ENCODE measurements at regions not wholly inside any gene's neighbourhood (a gene's known extent, or its start where the extent isn't known, plus 50 kb on each side); places are given as distances from the start of the nearest gene placed in this dataset.

DNA sequence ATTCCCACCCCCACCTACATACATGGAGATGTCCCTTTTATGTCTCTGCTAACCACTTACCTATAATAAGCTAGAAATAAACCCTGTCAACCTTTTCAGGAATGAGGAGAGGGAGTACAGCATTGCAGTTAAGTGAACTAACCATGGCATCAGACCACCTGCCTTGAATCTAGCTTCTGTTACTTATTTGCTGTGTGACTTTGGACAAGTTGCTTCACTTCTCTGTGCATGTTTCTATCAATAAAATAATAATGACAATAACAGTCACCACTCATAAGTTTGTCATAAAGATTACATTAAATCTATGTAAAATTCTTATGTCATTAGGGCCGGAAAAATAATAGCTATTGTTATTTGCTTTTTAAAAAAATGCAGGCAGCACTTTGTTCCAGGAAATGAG is 881.1 kb upstream of the AUTS2 start:
- Histone ChIP-seq H3K79me2 (ENCODE audit: insufficient read depth, low read depth) (no peaks in the 10 kb centered on the region), H3K4me3 (IDR thresholded peaks at IDR 0.05; ENCODE audit: insufficient read depth, low read depth, low read length) (no peak overlapping the region), H3K4me2 (no peak overlapping the region), H3K27ac (no peak overlapping the region), H3K4me1 (ENCODE audit: low read depth, poor library complexity, severe bottlenecking) (no peaks in the 10 kb centered on the region), H3K36me3 (ENCODE audit: insufficient read depth) (no peaks in the 10 kb centered on the region), H3K27me3 (ENCODE audit: insufficient read depth, low read depth) (no peaks in the 10 kb centered on the region), H4K20me1 (ENCODE audit: insufficient read depth) (no peaks in the 10 kb centered on the region), H2AFZ (ENCODE audit: low read depth) (no peak overlapping the region), H3K9ac (no peak overlapping the region)
- TF ChIP-seq, protein P1, sequence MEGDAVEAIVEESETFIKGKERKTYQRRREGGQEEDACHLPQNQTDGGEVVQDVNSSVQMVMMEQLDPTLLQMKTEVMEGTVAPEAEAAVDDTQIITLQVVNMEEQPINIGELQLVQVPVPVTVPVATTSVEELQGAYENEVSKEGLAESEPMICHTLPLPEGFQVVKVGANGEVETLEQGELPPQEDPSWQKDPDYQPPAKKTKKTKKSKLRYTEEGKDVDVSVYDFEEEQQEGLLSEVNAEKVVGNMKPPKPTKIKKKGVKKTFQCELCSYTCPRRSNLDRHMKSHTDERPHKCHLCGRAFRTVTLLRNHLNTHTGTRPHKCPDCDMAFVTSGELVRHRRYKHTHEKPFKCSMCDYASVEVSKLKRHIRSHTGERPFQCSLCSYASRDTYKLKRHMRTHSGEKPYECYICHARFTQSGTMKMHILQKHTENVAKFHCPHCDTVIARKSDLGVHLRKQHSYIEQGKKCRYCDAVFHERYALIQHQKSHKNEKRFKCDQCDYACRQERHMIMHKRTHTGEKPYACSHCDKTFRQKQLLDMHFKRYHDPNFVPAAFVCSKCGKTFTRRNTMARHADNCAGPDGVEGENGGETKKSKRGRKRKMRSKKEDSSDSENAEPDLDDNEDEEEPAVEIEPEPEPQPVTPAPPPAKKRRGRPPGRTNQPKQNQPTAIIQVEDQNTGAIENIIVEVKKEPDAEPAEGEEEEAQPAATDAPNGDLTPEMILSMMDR (conservative IDR thresholded peaks at IDR 0.05; ENCODE audit: low read depth, low read length): no peak

DNA sequence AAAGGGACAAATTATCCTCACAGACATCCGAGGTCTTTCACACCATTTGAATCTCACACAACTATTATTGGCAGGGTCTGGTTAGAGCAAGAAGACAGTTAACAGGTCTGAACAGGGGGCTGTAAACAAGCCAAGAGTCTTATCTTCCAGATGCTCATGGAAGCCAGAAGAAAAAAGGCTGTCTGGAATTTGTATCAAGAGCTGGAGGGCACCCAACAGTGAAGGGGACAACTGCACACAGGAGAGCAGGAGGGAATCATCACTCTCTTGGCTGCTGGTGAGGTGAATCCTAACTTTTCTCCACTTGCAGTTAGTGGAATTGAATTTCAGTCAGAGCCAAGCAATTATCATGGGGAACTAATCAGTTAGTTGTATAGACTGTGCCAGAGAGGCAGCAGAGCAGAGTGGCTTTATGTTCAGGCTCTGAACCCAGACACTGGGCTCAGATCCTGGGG is 880.2 kb upstream of the AUTS2 start:
- H4K20me1 ChIP-seq (ENCODE audit: insufficient read depth): no peaks in the 10 kb centered on the region
- H3K27me3 ChIP-seq (ENCODE audit: insufficient read depth, low read depth): no peaks in the 10 kb centered on the region
- H2AFZ ChIP-seq (ENCODE audit: low read depth): no peak overlapping the region
- H3K27ac ChIP-seq: no peak overlapping the region
- no peak overlapping the region for H3K9ac ChIP-seq
- H3K4me1 ChIP-seq (ENCODE audit: low read depth, poor library complexity, severe bottlenecking): no peaks in the 10 kb centered on the region
- no peak overlapping the region for H3K4me3 ChIP-seq (IDR thresholded peaks at IDR 0.05; ENCODE audit: insufficient read depth, low read depth, low read length)
- no peak overlapping the region for H3K4me2 ChIP-seq
- H3K79me2 ChIP-seq (ENCODE audit: insufficient read depth, low read depth): no peaks in the 10 kb centered on the region
- TF ChIP-seq, protein P1 (conservative IDR thresholded peaks at IDR 0.05; ENCODE audit: low read depth, low read length): no peak
- H3K36me3 ChIP-seq (ENCODE audit: insufficient read depth): no peaks in the 10 kb centered on the region

DNA sequence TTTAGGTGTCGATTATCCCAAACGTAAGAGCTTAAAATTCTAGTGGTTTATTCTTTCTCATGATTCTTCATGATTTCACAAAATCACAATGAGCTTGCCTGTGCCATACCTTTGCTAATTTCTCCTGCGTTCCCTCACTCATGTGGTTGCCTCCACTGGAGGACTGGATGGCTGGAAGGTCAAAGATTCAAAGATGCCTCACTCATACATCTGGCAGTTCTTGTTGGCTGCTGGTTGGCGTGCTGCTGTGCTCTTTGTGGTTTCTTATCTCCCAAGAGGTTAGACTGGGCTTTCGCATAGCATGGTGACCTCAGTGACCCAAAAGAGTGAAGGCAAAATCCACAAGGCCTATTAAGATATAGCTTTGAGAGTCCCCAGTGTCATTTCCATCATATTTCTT is 877.6 kb upstream of the AUTS2 start:
- no peak overlapping the region for H2AFZ ChIP-seq (ENCODE audit: low read depth)
- no peaks in the 10 kb centered on the region for H3K27me3 ChIP-seq (ENCODE audit: insufficient read depth, low read depth)
- H3K4me1 ChIP-seq (ENCODE audit: low read depth, poor library complexity, severe bottlenecking): no peaks in the 10 kb centered on the region
- H4K20me1 ChIP-seq (ENCODE audit: insufficient read depth): no peaks in the 10 kb centered on the region
- no peaks in the 10 kb centered on the region for H3K36me3 ChIP-seq (ENCODE audit: insufficient read depth)
- no peak overlapping the region for H3K27ac ChIP-seq
- TF ChIP-seq, protein P1 (conservative IDR thresholded peaks at IDR 0.05; ENCODE audit: low read depth, low read length): no peak
- H3K9ac ChIP-seq: no peak overlapping the region
- no peak overlapping the region for H3K4me3 ChIP-seq (IDR thresholded peaks at IDR 0.05; ENCODE audit: insufficient read depth, low read depth, low read length)
- H3K4me2 ChIP-seq: no peak overlapping the region
- no peaks in the 10 kb centered on the region for H3K79me2 ChIP-seq (ENCODE audit: insufficient read depth, low read depth)

DNA sequence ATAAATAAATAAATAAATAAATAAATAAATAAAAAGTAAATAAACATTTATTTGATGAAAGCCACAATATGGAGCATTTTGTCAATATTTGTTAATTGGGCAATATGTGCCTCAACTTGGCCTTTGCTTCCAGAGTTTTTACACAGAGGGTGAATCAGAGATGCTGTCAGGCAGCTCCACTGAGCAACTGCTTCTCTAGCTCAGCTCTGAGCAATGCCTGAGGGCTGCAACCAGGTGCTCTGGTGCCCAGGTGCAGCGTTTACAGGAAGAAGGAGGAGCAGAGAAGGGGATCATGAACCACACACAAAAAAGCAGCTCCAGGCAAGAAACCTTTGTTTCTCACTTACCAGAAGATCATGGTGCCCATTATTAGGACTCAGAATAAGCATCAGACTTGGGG is 876.2 kb upstream of the AUTS2 start:
- no peaks in the 10 kb centered on the region for H3K4me1 ChIP-seq (ENCODE audit: low read depth, poor library complexity, severe bottlenecking)
- no peak overlapping the region for H3K27ac ChIP-seq
- no peaks in the 10 kb centered on the region for H3K27me3 ChIP-seq (ENCODE audit: insufficient read depth, low read depth)
- H3K36me3 ChIP-seq (ENCODE audit: insufficient read depth): no peaks in the 10 kb centered on the region
- H3K4me3 ChIP-seq (IDR thresholded peaks at IDR 0.05; ENCODE audit: insufficient read depth, low read depth, low read length): no peak overlapping the region
- no peak overlapping the region for H3K9ac ChIP-seq
- H4K20me1 ChIP-seq (ENCODE audit: insufficient read depth): no peaks in the 10 kb centered on the region
- TF ChIP-seq, protein P1 (conservative IDR thresholded peaks at IDR 0.05; ENCODE audit: low read depth, low read length): no peak
- H3K79me2 ChIP-seq (ENCODE audit: insufficient read depth, low read depth): no peaks in the 10 kb centered on the region
- no peak overlapping the region for H3K4me2 ChIP-seq
- H2AFZ ChIP-seq (ENCODE audit: low read depth): no peak overlapping the region
